Tongue (tissue), 1 donor: ENCODE measurements at regions not wholly inside any gene's neighbourhood (a gene's known extent, or its start where the extent isn't known, plus 50 kb on each side); places are given as distances from the start of the nearest gene placed in this dataset.
"Not testable (repeated sequence)": the region's sequence is repeated elsewhere in the genome, so short reads cannot be mapped to it uniquely, and the experiment has no call there.

Experiments
- DNase-seq: peaks from one replicate; pipeline ENCODE4 v3.0.0-alpha.2; 2015

- DNase-seq, result no peak
Measured at GRCh38 chr2:182550234-182550633, 123.4 kb upstream of the PDE1A start.

- not testable (repeated sequence) for DNase-seq
Measured at GRCh38 chr2:182552232-182552631, 125.4 kb upstream of the PDE1A start.

GRCh38 chr2:182552785-182553184, 125.9 kb upstream of the PDE1A start:
- not testable (repeated sequence) for DNase-seq

GRCh38 chr2:182553483-182553882, 126.6 kb upstream of the PDE1A start:
- no peak for DNase-seq

GRCh38 chr2:182554950-182555349, 128.1 kb upstream of the PDE1A start:
- DNase-seq, result peak; percentile 11

- no peak for DNase-seq
Measured at GRCh38 chr2:182558564-182558963, 131.7 kb upstream of the PDE1A start.

- no peak for DNase-seq
Measured at GRCh38 chr2:182559623-182560022, 132.8 kb upstream of the PDE1A start.

- DNase-seq, result no peak
Measured at GRCh38 chr2:182565911-182566567, 139.2 kb upstream of the PDE1A start.

GRCh38 chr2:182573553-182573952, 142.5 kb upstream of the DNAJC10 start:
- DNase-seq, result no peak

- DNase-seq, result no peak
Measured at GRCh38 chr2:182577816-182578215, 138.2 kb upstream of the DNAJC10 start.

GRCh38 chr2:182581196-182581935, 134.7 kb upstream of the DNAJC10 start:
- no peak for DNase-seq

- peak; percentile 33 for DNase-seq
Measured at GRCh38 chr2:182584462-182584861, 131.6 kb upstream of the DNAJC10 start.

GRCh38 chr2:182585001-182585400, 131.1 kb upstream of the DNAJC10 start:
- no peak for DNase-seq

- no peak for DNase-seq
Measured at GRCh38 chr2:182585430-182585829, 130.6 kb upstream of the DNAJC10 start.

GRCh38 chr2:182586426-182586825, 129.6 kb upstream of the DNAJC10 start:
- no peak for DNase-seq

- DNase-seq, result no peak
Measured at GRCh38 chr2:182587831-182588230, 128.2 kb upstream of the DNAJC10 start.

- DNase-seq, result no peak
Measured at GRCh38 chr2:182589121-182589520, 126.9 kb upstream of the DNAJC10 start.

- no peak for DNase-seq
Measured at GRCh38 chr2:182591774-182592173, 124.3 kb upstream of the DNAJC10 start.

GRCh38 chr2:182592691-182593393, 123.2 kb upstream of the DNAJC10 start:
- DNase-seq, result no peak

GRCh38 chr2:182593394-182593975, 122.6 kb upstream of the DNAJC10 start:
- DNase-seq, result peak; percentile 5

GRCh38 chr2:182594286-182594685, 121.8 kb upstream of the DNAJC10 start:
- no peak for DNase-seq

- DNase-seq, result no peak
Measured at GRCh38 chr2:182595650-182596049, 120.4 kb upstream of the DNAJC10 start.
